Stimulated activated CD8-positive, alpha-beta memory T cell treated with anti-CD3 and anti-CD28 coated beads, Interleukin-15, amount 100 ng/mL, for 1 hour (primary cell): ENCODE measurements at regions not wholly inside any gene's neighbourhood (a gene's known extent, or its start where the extent isn't known, plus 50 kb on each side); places are given as distances from the start of the nearest gene placed in this dataset.
"Not testable (repeated sequence)": the region's sequence is repeated elsewhere in the genome, so short reads cannot be mapped to it uniquely, and the experiment has no call there.

Source experiments
- DNase-seq: peaks from one replicate; pipeline ENCODE4 v3.0.0-alpha.2; 2020; ENCODE audit warnings: low read depth

DNA sequence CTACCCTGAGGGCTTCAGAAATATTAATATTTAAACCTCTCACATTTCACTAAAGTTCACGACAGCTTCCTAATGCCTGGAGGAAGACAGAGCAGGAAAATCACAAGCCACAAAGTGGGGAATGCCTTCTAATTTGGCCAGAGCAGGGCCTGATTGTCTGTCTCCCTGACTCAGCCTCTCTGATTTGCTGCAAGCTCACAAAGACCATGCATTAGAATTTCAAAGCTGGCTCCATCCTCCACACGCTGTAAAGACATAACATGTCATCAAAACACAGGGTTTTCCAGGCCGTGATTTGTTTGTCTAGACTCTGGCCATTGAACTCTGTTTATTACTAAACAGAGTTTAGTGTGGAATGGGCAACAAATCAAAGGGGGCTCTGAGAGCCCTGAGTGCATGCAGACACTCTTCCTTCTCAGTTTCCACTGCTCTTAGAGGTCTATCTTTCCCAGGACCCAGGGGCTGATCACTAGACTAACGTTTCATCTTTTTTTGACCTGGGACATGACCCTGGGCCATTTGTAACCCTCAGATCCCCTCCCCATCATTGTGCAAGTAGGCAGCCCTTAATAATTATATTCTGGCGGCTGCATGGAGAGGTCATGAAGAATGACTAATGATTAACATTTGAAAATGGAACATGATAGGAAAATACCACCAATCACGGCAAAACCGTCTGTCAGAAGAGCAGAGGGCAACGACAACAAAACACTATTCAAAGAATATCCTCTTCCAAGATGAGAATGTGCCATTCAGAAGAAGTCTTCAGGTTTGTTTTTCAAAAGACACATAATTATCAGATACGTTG, 140.2 kb downstream of the ENC1 start:
- no peak for DNase-seq

DNA sequence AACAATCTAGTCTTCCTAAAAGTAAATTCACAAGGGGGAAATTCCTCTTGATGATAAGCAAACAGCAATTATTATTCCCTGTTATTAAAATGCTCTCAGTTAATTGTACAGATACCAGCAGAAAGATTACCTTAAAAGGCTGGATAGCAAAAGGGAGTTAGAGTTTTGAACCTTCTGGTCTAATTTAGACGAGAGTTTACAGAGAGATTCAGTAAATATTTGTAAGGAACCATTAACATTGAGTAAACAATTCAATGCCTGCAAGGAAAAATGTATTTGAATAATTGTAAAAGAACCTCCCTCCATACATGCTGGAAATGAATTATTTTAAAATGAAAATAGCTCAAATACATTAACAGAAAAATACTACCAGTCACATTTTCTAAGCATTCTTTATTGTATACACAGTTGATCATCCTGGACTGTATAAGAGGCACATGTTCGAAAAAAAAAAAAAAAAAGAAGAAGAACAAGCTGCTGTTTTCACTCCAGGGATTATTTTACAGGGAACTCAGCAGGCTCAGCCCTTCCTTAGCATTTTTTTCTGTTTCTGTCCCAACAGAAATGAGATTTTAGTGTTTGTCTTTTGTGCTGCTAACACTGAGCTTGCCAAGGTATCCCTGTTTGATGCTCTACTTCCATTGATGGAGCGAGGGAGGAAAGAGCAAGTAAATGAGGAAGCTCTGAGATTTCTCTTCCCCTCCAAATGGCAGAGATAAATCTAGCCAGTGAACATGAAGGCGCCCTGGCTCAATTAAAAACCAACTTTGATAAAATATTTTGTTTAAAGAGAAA, 141.1 kb downstream of the ENC1 start:
- no peak for DNase-seq

DNA sequence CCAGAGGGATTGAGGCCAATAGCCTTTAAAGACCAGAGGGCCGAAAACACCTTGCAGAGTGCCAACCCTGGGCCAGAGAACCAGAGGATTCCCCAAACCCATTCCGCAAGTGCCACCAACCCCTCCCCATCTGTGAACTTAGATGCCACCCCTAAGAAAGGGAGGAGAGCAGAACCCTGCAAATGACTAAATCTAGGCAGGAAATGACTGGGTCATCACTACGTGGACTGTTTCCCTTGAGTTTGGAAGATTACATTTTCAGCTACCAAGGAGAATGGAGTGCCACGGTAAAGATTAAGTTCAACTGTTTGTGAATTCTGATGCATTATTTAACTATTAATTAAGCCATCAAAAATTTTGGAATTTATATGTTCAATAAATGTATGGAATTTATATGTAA, 142.8 kb downstream of the ENC1 start:
- DNase-seq = no peak

DNA sequence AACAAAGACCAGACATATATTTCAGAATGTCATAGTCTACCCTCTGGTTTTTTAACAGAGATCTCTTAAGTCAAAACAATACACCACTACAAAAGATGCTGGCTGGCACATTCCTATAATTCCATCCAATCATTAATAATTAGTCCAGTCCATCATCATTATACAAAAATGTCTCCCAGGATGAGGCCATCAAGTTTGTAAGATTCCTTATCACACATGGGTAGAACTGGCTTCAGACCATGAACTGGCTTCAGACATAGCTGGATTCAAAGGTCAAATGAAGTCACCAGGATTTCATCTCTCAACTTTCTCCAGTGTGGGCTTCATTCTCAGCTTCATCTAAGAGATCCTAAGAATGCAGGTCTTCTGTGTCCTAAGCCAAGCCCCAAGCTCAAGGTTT, 147.1 kb downstream of the ENC1 start:
- no peak for DNase-seq

DNA sequence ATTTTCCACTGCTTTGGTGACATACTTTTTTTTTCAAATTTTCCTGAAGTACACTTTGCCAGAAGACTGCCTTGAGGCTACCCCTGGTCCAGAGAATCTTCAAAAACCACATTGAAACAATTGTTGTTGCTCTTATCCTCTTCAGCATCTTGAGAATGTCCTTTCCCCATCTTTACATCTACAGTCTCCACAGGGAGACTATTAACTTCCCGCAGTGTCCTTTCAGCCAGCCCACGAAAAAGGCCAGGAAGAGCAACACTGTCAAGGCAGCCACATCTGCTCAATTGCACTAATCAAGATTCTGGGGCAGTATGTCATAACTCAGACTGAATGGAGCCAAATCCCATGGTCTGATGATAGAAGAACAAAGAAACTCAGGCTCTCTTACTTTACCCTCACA, 148.3 kb downstream of the ENC1 start:
- DNase-seq = no peak

DNA sequence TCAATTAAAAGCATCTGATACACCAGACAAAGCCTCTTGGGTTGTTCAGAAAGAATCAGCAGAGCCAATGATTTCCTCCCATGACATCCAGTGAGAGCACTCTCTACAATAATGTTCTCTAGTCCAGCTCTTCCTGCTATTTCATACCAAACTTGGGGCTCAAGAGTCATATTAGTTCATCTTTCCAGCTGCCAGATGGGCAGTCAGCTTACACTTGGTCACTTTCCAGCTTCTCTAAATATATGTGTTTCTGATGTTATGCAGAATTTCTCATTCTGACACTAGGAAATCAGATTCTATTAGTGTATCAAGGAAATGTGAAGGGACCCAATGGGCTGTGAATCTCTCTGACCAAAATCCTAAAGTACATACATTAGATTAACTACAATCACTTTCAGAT, 148.9 kb downstream of the ENC1 start:
- no peak for DNase-seq

DNA sequence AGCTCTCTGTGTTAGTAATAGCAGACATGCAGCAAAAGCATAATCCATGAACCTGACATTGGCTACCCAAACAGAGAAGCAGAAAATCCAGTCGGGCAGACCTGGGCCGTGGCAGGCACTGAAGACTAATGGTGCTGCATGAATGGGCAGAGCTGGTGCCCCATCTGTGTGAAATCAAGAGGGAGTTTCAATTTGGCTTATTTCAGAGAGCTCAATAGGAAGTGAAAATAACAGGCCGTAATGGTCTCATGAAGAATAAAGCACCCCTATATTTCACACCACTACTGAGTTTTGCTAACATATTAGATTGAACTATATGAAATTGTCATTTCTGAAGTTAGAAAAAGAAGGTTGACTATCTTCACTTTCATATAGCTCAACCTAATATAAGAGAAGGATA, 149.7 kb downstream of the ENC1 start:
- no peak for DNase-seq

DNA sequence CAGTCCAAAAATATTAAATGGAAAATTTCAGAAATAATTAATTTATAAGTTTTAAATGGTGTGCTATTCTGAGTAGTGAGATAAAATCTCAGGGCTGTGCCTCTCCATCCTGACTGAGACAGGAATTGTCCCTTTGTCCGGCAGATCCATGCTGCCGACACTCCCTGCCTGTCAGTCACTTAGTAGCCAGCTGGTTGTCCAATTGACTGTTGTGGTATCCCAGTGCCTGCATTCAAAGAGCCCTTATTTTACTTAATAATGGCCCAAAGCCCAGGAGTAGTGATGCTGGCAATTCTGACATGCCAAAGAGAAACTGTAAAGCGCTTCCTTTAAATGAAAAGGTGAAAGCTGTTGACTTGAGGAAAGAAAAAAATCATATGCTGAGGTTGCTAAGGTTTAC, 157.5 kb downstream of the ENC1 start:
- no peak for DNase-seq

DNA sequence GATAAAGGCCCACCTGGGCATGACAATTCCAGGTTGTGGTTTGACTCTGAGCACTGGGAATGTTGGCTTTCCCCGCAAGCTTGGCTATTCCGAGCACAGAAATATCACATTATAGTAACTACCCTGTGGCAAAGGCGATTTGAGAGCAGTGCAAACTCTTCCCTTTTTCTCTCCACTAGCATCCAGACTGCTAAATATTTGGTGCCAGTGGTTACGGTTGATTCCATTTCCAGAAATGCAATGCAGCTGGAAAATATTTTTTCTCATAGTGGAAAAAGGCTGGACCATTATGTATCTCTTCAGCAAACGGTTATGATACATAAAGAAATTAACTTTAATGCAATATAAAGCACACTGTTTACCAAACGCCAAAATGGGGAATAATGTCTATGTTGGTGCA, 158.0 kb downstream of the ENC1 start:
- DNase-seq = no peak

DNA sequence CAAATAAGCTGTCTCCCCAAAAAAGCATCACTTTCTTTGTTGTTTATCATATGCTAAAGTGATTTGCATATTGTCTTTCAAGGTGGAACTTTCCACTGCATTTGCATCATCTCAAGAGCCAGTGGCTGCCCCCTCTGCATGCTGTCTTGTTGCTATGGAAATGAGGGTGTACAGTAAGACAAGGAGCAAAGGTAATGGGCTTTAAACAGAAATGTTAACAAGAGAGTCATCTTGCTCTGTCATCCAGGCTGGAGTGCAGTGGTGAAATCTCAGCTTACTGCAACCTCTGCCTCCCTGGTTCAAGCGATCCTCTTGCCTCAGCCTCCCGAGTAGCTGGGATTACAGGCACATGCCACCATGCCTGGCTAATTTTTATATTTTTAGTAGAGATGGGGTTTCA, 159.2 kb downstream of the ENC1 start:
- not testable (repeated sequence) for DNase-seq

DNA sequence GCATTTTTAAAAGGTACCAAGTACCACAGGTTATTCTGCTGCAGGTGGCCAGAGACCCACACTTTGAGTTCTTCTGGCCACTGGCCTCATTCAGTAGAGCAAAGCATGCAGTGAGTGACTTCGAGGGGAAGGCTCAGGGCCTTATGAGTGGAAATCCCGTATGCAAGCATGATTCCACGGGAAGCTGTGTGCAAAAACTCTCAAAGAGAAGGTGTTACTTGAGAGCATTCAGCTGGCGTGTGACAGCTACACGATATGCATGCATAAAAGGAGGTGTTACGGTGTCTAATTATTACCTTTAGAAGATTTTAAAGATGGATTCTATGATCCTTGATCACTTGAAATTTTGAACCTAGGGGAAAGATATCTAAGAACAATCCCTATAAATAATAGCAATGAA, 160.3 kb downstream of the ENC1 start:
- no peak for DNase-seq

DNA sequence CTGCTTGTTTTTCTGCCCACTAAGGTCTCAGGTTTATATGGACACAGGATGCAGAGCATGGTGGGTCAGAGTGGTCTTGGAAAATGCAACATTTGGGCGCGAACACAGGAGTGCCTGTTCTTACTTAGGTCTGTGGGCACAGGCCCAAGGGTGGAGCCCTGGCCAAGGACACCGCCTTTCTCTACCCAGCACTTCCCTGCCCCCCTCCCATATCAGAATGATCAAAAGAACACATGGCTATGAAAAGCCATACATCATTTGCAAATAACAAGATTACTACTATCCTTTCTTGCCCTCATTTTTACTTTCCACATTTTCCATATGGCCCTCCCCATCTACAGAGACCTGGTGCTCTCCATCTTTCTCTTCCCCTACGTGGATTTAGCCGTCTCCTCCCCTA, 162.2 kb downstream of the ENC1 start:
- DNase-seq = no peak

DNA sequence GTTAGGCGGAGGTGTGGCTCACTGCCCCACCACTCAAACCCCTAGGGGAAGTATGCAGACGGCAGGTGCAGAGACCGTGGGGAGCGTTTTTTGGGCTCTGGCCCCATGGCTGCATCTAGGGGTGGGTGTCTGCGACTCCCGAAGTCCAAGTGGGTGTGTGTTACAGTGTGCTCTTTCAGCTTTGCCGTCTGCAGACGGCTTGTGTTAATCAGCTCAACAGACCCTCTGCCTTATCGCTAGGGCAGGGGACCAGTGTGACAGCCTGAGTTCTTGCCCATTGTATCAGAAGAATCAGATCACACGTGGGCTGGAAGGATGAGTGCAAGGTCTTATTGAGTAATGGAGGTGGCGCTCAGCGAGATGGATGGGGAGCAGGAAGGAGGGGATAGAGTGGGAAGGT, 162.8 kb downstream of the ENC1 start:
- no peak for DNase-seq

DNA sequence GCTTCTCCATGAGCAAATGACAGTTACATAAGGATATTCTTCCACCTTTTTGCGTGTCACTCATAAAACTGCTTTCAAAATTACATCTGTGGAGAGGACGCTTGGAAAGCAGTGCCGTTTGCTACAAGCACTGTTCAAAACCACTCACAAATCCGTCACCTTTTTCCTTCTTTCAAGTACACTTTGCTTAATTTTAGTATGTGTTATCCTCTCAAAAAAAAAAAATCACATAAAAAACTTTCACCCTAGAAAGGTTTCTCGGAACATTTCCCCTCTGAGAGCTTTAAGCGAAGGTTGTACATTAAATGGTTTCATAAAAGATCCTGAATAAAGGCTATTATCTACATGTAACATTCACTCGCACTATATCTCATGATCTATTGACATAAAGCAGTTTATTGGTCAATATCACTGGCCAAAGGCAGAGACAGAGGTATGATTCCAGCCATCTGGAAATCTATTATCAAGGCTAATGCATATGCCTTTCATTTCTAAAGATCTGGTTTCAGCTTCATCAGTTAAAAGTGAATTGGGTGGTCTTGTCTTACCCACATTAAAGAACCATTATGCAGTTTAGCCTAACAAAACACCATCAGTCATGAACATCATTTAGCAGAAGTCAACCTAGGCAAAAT, 163.6 kb downstream of the ENC1 start:
- DNase-seq = no peak

DNA sequence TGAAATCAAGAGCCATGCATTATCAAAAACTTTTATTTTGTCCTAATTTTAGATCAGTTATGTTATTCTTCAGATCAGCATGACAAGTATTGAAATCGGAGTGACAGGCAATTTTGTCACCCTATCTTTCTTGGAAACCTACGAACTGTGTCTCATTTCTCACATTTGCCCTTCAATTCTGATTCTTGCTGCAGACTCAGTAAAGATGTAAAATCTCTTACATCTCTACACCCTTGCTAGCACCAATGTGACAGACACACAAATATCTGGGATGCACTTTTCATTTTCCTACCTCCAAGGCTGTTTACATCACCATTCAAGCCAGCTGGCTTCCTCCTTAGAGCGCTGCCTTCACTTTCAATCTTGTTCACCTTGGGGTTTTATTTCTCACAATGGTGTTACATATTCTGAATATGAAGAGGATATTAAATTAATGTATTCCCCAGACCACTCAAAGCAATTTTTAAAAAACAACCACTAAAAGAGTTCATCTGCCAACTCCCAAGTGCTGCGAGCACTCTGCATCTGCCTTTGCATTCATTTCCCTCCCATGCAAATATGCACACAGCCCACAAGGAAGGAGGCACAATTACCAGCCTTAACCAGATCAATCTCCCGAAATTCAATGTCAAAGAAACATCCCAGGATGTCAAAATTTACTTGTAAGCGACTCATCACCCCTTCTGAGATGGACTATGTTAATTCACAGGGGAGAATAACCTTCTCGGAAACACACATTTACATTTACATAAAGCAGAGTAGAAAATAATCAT, 164.3 kb downstream of the ENC1 start:
- DNase-seq = no peak

DNA sequence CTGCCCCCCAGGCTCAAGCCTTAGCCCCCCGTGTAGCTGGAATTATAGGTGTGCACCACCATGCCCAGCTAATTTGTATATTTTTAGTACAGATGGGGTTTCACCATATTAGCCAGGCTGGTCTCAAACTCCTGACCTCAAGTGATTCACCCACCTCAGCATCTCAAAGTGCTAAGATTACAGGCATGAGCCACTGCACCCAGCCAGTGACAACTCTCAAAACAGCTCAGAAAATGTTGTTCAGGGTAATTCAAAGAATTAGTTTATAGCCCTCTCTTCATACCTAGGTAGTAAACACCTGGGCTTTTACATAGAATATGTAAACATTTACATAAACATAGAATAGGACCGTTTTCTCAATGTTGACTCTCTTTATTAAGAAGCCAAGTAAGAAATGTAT, 168.7 kb downstream of the ENC1 start:
- DNase-seq = no peak

DNA sequence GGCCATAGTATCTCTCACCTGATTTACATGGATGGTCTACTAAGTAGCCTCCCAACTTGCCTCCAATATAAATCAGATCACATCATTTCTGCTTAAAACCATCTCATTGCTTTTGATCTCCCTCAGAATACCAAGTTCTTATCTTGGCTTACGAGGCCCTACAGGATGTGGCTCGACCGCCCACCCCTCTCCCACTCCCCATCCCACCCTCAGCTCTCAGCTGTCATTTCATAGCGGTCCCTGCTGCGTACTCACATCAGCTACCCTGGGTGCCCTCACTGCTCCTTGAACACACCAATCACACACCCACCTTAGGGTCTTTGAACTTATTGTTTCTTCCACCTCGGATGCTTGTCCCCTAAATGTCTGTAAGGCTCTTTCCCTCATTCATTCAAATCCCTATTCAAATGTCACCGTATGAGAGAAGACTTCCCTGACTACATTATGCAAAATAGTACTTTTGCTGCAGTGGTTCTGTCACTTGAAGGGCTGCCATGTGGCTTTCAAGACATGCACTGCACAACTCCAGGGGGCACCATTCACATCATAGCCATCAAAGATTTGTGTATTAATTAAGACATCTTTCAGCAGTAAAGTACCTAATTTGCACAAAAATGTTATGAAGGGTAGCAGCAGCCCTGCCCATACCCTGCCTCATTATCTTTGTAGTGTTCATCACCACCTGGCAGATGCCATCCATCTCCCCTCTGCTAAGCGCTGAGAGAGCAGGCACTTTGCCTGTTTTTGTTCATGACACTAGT, 171.1 kb downstream of the ENC1 start:
- DNase-seq = no peak

DNA sequence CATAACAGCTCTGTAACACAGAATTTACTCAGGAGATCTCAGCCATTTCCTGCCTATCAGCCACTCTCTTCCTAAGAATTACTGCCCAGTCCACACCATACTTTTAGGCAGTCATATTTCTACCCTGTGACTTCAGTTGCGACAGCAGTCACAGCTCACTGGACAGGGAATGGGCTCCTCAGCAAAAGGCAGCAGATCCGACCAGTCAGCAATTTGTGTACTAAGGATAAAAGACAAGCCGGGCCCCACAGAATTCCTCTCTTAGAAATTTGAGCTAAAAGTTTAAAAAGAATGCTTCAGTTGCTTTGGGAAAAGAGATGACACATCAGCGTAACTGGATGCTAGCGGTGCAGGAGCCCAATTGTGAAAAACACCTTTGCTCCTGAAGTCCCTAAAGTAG, 172.1 kb downstream of the ENC1 start:
- DNase-seq = no peak

DNA sequence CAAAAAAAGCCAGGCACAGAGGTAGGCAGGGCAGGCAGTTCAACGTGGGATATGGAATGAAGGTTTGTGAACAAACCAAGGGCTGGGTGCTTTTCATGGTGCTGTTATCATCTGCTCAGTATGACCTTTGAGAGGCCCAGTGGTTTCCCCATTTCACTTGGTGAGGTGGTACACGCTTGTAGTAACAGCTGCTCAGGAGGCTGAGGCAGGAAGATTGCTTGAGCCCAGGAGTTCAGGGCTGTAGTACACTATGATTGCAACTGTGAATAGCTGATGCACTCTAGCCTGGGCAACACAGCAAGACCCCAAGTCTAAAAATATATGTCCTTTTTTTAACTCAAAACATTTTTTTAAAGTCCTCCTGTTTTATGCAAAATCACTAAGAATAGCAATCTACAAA, 174.8 kb downstream of the ENC1 start:
- no peak for DNase-seq

DNA sequence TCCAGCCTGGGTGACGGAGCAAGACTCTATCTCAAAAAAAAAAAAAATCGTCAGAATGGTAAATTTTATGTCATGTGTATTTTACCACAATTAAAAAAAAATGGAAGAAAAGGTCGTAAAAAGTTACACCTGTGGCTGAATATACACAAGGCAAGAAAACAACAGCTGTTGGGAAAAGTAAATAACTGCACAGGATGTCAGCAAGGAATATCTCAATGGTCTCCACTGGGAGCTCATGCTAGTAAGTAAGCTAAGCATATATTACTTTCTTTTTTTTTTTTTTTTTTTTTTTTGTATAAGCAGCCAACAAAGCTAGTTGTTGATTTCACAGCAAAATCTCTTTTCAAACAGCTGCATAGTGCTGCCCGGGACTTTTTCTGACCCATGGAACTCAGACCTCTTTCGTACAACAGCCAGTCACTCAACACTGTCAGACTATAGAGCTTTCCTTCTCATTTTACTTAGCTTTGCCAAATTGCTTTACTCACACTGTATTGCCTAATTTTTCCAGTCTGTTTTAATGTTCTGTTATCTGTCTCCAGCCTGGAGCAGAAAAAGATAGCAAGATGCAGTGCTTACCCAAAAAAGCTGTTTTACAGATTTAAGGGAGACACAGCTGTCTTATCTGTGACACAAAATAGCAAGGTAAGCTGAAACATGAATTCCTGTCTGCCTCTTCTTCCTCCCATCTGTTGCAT, 175.9 kb downstream of the ENC1 start:
- DNase-seq = no peak

DNA sequence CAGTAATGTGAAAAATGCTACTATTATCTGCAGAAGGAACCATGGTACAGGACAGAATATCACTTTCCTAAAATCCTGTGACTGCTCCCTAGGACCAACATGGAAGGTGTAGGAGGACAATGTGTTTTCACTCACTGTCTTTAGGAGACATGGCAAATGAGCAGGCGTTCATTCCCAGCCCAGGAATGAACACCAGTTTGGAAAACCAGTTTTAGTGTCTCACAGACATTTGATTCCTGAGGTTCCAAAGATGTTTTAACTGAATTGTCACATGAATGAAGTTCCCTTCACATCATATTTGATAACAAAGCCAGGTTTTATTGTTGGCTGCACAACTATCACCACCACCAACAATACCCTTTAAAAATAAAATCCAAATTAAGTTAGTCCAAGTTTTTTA, 178.2 kb downstream of the ENC1 start:
- no peak for DNase-seq
